ENCODE measurements at regions not wholly inside any gene's neighbourhood (a gene's known extent, or its start where the extent isn't known, plus 50 kb on each side); places are given as distances from the start of the nearest gene placed in this dataset.

GRCh38 chr5:30608501-30608900 lies 585.0 kb upstream of the CDH6 start:
- DNase-seq (ENCODE audit: low read depth, low spot score) = no peak
- in situ Hi-C loops (cut with HindIII; ENCODE audit: low pct_unique_long_range_greater_than_20kb, low sequenced_read_pairs) = no loop called here

DNA sequence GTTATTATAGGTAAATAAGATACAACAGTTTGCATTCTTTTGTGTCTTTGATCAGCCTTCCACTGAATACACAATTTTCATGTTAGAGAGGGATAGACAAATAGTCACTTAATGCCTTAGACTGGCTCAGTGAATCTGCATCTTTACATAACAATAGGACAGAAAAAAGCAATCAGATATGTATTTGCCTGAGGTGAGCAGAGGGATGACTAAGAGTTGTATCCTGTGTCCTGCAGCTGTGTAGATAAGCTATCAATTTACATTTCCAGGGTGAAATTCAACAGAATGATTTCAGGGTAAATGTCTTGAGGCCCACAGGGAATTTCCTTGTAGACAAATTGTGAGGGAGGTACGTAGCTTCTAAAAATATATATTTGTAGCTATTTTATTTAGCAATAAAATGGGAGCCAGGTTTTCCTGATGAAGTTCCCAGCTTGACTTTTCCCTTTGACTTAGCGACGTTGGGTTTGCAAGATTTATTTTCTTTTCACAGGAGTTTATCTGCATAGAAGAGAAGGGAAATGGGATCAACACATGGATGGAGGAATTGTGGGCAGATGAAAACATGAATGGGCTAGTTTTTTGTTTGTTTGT lies 586.1 kb upstream of the CDH6 start:
- no peak for DNase-seq (ENCODE audit: low read depth, low spot score)
- in situ Hi-C loops (cut with HindIII; ENCODE audit: low pct_unique_long_range_greater_than_20kb, low sequenced_read_pairs) = no loop called here

GRCh38 chr5:30605693-30606268 lies 587.7 kb upstream of the CDH6 start:
- in situ Hi-C loops (cut with HindIII; ENCODE audit: low pct_unique_long_range_greater_than_20kb, low sequenced_read_pairs) = no loop called here
- DNase-seq (ENCODE audit: low read depth, low spot score) = no peak

GRCh38 chr5:30604648-30605262 lies 588.7 kb upstream of the CDH6 start:
- DNase-seq (ENCODE audit: low read depth, low spot score) = no peak
- in situ Hi-C loops (cut with HindIII; ENCODE audit: low pct_unique_long_range_greater_than_20kb, low sequenced_read_pairs) = no loop called here

DNA sequence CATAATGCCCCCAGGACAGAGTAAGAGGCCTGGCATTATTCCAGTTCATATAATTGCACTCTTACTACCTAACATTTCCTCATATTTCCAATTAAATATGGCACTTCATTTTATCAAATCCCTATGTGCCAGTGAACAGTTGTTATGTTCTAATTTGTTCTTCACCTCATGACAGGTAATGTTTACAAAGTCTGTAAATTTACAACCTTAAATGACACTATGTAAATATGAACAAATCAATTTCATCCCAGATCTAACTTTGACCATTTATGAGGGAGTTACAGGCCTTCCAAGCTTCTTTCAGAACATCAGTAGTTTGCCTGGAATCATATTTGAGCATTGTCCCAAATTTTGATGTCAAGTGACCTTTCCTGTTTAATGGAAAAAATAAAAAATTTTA lies 592.6 kb upstream of the CDH6 start:
- no peak for DNase-seq (ENCODE audit: low read depth, low spot score)

DNA sequence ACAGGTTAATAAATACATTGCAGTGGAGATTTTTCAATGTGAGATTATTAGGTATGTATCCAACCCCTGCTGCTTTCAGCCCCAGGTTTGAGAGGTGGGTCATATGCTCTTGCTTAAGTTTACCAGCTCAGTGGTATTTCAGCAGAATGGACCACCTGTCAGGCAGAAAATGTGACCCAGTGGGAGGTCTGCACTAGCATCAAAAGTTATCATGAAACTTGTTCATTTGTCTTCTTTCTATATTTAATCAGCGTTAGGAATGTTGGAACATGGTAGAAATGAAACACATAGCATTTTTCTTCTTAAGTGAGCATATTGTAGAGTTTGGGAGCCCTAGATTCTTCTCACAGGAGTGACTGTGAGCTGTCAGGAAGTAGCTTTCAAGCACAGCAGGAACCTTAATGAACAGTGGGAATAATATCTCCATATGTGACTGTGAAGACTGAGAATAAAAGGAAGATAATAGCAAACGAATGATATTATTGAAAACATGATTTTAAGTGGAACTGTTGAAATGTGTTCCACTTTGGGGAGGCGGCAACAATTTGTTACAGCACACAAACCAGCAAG lies 596.9 kb upstream of the CDH6 start:
- no peak for DNase-seq (ENCODE audit: low read depth, low spot score)
- in situ Hi-C loops (cut with HindIII; ENCODE audit: low pct_unique_long_range_greater_than_20kb, low sequenced_read_pairs) = no loop called here

More for the DNA sequence above, 592.6 kb upstream of the CDH6 start:
- in situ Hi-C loops (cut with HindIII; ENCODE audit: low pct_unique_long_range_greater_than_20kb, low sequenced_read_pairs) = no loop called here

DNA sequence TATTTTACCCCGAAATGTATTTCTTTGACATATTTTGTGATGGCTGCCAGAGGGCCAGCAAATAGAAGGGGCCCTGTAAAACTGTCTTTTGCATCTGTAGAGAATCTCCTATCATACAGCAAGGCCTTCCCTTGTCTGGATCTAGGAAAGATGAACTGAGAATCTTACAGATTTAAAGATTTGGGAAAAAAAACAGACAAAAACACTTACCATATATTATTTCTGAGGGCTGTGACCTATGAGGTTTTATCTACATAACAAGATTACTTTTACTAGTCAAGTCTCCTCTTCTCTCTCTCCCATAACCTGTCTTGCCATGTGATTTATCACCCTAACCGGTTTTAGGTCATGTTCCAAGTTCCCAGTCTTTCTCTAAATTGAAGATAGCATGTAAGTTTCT lies 599.2 kb upstream of the CDH6 start:
- in situ Hi-C loops (cut with HindIII; ENCODE audit: low pct_unique_long_range_greater_than_20kb, low sequenced_read_pairs) = no loop called here
- no peak for DNase-seq (ENCODE audit: low read depth, low spot score)

DNA sequence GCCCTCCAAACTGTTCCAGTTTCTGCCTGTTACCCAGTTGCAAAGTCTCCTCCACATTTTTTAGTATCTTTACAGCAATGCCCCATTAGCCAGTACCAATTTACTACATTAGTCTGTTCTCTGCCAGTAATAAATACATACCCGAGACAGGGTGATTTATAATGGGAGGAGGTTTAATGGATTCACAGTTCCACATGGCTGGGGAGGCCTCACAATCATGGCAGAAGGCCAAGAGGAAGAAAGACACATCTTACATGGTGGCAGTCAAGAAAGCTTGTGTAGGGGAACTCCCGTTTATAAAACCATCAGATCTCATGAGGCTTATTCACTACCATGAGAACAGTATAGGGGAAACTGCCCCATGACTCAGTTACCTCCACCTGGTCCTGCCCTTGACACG lies 600.7 kb upstream of the CDH6 start:
- in situ Hi-C loops (cut with HindIII; ENCODE audit: low pct_unique_long_range_greater_than_20kb, low sequenced_read_pairs) = no loop called here
- DNase-seq (ENCODE audit: low read depth, low spot score) = no peak

- DNase-seq (ENCODE audit: low read depth, low spot score) = no peak
- in situ Hi-C loops (cut with HindIII; ENCODE audit: low pct_unique_long_range_greater_than_20kb, low sequenced_read_pairs) = no loop called here
Observed at GRCh38 chr5:30581198-30581935, 612.1 kb upstream of the CDH6 start.

DNA sequence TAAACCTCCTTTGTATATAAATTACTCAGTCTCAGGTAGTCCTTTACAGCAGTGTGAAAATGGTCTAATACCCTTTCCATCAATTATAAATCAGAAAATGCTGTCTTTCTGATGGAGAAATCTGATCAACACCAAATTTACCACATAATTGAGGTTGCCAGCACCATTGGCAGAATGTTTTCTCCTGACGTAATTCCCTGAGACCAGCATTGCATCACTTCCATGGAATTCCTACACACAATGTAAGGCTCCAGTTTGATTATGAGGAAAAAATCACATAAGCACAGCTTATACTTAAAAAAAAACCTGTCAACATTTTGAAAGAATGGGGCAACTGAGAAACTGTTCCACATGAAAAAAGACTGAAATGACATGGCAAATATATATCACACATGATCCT lies 618.7 kb upstream of the CDH6 start:
- DNase-seq (ENCODE audit: low read depth, low spot score) = no peak
- in situ Hi-C loops (cut with HindIII; ENCODE audit: low pct_unique_long_range_greater_than_20kb, low sequenced_read_pairs) = no loop called here

DNA sequence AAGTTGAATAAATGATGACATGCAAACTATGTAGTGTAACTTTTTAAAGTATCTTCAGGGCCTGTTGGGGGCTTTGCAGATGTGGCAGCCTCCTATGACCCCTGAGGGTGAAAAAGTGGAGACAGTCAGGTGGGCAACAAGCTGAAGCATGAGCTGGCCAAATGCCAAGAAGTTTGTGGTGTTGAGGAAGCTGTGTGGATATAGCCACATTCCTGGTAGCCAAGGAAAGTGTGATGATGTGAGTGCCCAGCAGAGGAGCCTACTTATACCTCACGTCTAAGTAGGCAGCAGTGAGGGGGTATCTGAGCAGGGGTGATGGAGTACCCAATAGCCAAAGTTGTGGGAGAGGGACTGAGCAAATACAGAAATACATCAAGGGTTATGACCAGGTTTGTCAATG lies 621.2 kb upstream of the CDH6 start:
- no peak for DNase-seq (ENCODE audit: low read depth, low spot score)
- in situ Hi-C loops (cut with HindIII; ENCODE audit: low pct_unique_long_range_greater_than_20kb, low sequenced_read_pairs) = no loop called here

DNA sequence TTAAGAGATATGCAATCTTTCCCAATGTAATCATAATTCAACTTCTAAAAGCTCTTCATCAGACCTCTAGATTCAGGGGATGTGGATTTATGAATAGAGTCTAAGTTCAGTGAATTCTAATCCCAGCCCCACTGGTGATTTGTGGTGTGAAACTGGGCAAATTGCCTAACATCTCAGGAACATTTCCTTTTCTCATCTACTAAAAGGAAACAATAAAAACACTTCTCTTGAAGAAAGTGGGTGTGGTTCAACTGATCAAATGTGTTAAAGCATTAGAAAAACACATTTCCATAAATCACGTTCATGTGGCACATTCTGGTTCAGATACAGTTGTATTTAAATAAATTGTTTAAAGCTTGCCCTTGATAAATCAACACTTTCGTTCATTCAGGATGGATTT lies 631.7 kb upstream of the CDH6 start:
- in situ Hi-C loops (cut with HindIII; ENCODE audit: low pct_unique_long_range_greater_than_20kb, low sequenced_read_pairs) = no loop called here
- DNase-seq (ENCODE audit: low read depth, low spot score) = no peak

DNA sequence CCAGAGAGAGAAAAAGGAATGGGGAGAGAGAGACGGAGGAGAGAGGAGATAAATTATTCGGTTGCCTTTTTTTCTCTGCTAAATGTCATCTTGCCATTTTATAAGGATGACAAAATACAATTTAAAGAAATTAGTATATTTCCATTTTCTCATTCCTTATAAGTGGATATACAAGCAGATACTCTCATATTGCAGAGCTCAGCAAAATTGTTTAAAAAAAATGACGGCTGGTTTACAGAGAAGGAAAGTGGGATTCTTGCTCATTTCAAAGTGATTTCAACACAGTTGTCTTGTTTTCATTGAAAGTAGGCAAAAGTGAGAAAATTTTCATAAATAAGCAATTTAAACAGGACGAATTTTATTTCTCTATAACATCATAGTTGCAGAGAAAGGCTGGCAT lies 641.9 kb upstream of the CDH6 start:
- DNase-seq (ENCODE audit: low read depth, low spot score) = no peak
- in situ Hi-C loops (cut with HindIII; ENCODE audit: low pct_unique_long_range_greater_than_20kb, low sequenced_read_pairs) = no loop called here

DNA sequence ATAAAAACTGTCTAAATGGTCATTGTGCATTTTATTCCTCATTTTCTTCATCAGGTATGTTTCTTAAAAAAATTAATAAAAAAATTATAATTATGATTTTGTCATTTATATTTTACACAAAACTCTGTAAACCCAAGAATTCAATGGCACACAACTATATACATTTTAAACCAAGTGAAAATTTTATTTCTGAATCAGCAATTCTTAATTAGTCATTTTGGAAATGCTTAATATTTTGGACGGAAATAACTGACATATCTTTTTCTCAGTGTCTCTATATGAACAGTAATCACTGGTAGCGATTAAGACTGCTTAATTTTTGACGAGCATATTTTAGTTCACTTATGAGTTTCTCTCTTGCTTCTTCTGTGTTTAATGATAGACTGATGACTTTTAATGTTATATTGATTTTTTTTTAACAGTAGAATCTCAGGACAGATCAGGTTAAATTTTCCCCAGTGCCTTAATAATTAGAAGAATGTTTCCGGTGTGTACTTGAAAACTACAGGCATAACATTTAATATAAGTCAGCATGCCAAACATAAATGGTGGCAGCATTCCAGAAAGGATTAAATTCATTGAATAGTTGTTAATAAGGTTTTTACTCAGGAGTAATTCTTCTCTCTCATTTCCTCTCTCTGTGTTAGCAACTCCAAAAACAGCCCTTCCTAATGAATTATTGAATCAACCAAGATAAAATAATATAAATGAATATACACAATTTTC lies 644.7 kb upstream of the CDH6 start:
- DNase-seq (ENCODE audit: low read depth, low spot score) = no peak
- in situ Hi-C loops (cut with HindIII; ENCODE audit: low pct_unique_long_range_greater_than_20kb, low sequenced_read_pairs) = no loop called here

GRCh38 chr5:30540150-30540549 lies 653.3 kb upstream of the CDH6 start:
- in situ Hi-C loops (cut with HindIII; ENCODE audit: low pct_unique_long_range_greater_than_20kb, low sequenced_read_pairs) = no loop called here
- no peak for DNase-seq (ENCODE audit: low read depth, low spot score)

DNA sequence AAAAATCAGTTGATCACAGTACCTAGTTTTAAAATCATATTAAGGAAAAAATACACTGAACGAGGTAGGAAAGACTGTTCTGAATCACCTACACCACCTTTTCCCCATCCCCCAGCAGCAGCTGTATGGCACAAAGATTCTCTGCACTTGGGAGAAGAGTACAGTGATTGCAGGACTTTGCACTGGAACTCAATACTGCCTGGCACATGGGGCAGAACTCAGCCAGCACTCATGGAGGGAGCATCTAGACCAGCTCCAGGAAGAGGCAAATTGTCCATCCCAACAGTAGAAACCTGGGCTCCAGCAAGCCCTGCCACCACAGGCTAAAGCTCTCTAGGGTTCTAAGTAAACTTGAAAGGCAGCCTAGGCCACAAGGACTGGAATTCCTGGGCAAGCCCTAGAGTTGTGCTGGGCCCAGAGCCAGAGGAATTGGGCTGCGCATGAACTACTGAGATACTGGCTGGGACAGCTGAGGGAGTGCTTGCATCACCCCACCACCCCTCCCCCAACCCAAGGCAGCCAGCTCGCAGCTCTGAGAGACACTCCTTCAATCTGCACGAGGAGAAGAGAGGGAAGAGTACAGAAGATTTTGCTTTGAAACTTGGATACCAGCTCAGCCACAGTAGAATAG lies 654.4 kb upstream of the CDH6 start:
- in situ Hi-C loops (cut with HindIII; ENCODE audit: low pct_unique_long_range_greater_than_20kb, low sequenced_read_pairs) = no loop called here
- no peak for DNase-seq (ENCODE audit: low read depth, low spot score)

- in situ Hi-C loops (cut with HindIII; ENCODE audit: low pct_unique_long_range_greater_than_20kb, low sequenced_read_pairs) = no loop called here
- no peak for DNase-seq (ENCODE audit: low read depth, low spot score)
Observed at GRCh38 chr5:30525353-30525752, 668.1 kb upstream of the CDH6 start.

DNA sequence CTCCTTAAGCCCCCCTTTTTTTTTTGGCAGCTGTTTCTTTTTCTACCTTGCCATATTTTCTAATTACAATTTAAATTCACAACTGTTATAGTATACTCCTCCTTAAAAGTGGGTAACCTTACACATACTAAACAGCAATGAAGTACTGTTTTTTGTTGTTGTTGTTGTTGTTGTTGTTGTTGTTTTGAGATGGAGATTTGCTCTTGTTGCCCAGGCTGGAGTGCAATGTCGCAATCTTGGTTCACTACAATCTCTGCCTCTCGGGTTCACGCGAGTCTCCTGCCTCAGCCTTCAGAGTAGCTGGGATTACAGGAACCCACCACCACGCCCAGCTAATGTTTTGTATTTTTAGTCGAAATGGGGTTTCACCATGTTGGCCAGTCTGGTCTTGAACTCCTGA lies 669.1 kb upstream of the CDH6 start:
- in situ Hi-C loops (cut with HindIII; ENCODE audit: low pct_unique_long_range_greater_than_20kb, low sequenced_read_pairs) = no loop called here
- DNase-seq (ENCODE audit: low read depth, low spot score) = no peak

Data from SK-MEL-5 (cell line).